Thymus (tissue), 11 donors: ENCODE measurements at regions not wholly inside any gene's neighbourhood (a gene's known extent, or its start where the extent isn't known, plus 50 kb on each side); places are given as distances from the start of the nearest gene placed in this dataset.

Experiments
- DNase-seq, 9 donors: peaks; one replicate each; pipeline ENCODE4 v3.0.0-alpha.2; 2013; ENCODE audit warnings: low spot score in 9 of 9, low read depth in 6 of 9, missing footprints in 1 of 9
- H3K27ac ChIP-seq, 2 donors: one replicate each; pipeline ENCODE4 v1.5.1; 2013; ENCODE audit warnings: control low read depth in 1 of 2, low read depth in 1 of 2, low read length in 1 of 2, mild to moderate bottlenecking in 1 of 2, moderate library complexity in 1 of 2
- H3K27me3 ChIP-seq, 2 donors: one replicate each; pipeline ENCODE4 v1.5.1; 2013; ENCODE audit warnings: low read length in 1 of 2; ENCODE audit not compliant: control insufficient read depth in 2 of 2, insufficient read depth in 1 of 2
- H3K36me3 ChIP-seq, 2 donors: one replicate each; pipeline ENCODE4 v1.5.1; 2013; ENCODE audit warnings: low read length in 1 of 2, mild to moderate bottlenecking in 1 of 2, moderate library complexity in 1 of 2; ENCODE audit not compliant: control insufficient read depth in 2 of 2, insufficient read depth in 2 of 2
- H3K4me1 ChIP-seq, 2 donors: one replicate each; pipeline ENCODE4 v1.5.1; 2013; ENCODE audit warnings: low read length in 2 of 2; ENCODE audit not compliant: control insufficient read depth in 2 of 2, insufficient read depth in 2 of 2
- H3K4me3 ChIP-seq, 2 donors: one replicate each; pipeline ENCODE4 v1.5.1; 2013; ENCODE audit warnings: low read length in 2 of 2, control low read depth in 1 of 2, mild to moderate bottlenecking in 1 of 2
- H3K9me3 ChIP-seq, 2 donors: one replicate each; pipeline ENCODE4 v1.5.1; 2013; ENCODE audit warnings: low read length in 1 of 2, mild to moderate bottlenecking in 1 of 2; ENCODE audit not compliant: control insufficient read depth in 2 of 2, insufficient read depth in 1 of 2
- WGBS: extraction: QIAGEN DNeasy Blood & Tissue Kit; methylation state at CpG from one replicate; pipeline ENCODE4 v1.1.7; 2013; 5-methylcytosine and 5-hydroxymethylcytosine counted together
- donor health status: healthy.

DNA sequence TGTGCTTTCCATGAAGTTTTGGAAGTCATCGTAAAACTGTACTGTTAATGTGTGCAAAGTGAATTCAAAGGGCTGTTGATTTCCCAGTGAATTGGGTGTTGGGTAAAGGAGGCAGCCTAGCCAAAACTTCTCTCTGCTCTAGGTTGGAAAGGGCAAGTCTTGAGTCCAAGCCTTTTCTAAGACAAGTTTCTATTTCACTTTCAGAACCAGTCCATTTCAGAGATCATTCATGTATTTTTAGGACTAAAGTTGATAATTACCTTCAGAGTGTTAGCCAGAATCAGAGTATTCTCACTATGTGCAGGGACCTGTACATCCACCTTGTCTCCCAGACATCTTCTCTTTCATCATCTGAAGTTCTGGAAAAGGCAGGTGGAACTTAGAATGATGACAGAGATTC lies 636.1 kb upstream of the KLHL29 start:
- WGBS, result 96% methylated on average over 1 of the region's 1 CpG
- no peaks in the 10 kb centered on the region for H3K4me1 ChIP-seq
- H3K27me3 ChIP-seq, result no peaks in the 10 kb centered on the region
- no peaks in the 10 kb centered on the region for H3K36me3 ChIP-seq
- no peaks in the 10 kb centered on the region for H3K9me3 ChIP-seq
- no peak overlapping the region for H3K4me3 ChIP-seq
- DNase-seq, result no peak
- H3K27ac ChIP-seq, result no peak overlapping the region

DNA sequence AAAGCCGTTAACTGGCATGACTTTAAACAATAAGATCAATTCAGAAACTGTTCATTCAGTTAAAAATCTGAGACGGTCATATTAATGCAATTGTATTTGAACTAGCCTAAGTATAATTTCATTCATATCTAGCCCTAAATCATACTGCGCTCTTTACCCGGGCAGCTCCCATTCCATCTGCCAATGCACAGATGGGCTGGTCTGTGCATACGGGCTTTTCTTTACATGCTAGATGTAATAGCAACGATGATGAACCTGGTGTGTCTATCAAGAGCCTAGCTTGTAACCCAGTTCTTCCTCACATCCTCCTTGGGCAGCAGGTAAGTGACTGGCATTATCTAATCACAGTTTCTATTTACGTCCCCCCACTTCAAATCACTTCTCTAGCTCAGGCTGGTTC lies 631.5 kb upstream of the KLHL29 start:
- 95% methylated on average over 7 of the region's 7 CpGs for WGBS
- Histone ChIP-seq H3K36me3 (no peaks in the 10 kb centered on the region), H3K9me3 (no peaks in the 10 kb centered on the region), H3K4me3 (no peak overlapping the region), H3K4me1 (no peaks in the 10 kb centered on the region), H3K27me3 (no peaks in the 10 kb centered on the region), H3K27ac (no peak overlapping the region)
- no peak for DNase-seq

DNA sequence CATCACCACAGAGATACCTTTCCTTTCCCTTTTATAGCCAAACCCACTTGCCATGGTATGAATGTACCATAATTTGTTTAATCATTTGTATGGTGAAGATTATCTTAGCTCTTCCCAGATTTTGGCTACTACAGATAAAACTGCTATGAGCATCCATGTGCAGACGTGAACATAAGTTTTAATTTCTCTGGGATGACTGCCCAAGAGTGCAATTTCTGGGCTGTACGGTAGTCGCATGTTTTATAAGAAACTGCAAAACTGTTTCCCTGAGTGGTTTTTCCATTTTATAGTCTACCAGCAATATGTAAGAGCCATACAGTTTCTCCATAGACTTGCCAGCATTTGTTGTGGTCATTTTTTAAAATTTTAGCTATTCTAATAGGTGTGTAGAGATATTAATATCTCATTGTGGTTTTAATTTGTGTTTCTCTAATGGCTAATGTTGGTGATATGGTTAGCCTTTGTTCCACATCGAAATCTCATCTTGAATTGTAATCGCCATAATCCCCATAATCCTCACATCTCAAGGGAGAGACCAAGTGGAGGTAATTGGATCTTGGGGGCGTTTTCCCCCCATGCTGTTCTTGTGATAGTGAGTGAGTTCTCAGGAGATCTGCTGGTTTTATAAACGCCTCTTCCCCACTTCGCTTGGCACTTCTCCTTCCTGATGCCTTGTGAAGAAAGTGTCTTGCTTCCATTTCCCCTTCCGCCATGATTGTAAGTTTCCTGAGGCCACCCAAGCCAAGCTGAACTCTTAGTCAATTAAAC lies 628.5 kb upstream of the KLHL29 start:
- 92% methylated on average over 9 of the region's 9 CpGs for WGBS
- H3K4me1 ChIP-seq, result no peaks in the 10 kb centered on the region

DNA sequence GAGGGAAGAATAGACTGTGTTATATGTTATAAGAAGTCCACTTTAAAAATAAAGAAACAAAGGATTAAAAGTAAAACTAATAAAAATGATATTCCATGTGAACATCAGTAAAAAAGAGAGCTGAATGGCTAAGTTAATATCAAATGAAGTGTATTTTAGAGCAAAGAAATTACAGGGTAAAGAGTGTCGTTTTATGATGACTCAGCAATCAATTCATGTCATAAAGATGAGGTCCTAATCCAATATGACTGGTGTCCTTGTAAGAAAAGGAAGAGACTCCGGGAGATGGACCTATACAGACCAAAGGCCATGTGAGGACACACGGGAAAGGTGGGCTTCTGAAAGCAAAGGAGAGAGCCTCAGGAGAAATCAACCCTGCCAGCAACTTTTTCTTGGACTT lies 615.5 kb upstream of the KLHL29 start:
- no peaks in the 10 kb centered on the region for H3K27me3 ChIP-seq
- DNase-seq, result no peak
- H3K36me3 ChIP-seq, result no peaks in the 10 kb centered on the region
- H3K27ac ChIP-seq, result no peak overlapping the region
- no peaks in the 10 kb centered on the region for H3K9me3 ChIP-seq
- WGBS, result 78% methylated on average over 3 of the region's 3 CpGs
- no peaks in the 10 kb centered on the region for H3K4me1 ChIP-seq
- no peak overlapping the region for H3K4me3 ChIP-seq

More for the DNA sequence above, 628.5 kb upstream of the KLHL29 start:
- H3K27me3 ChIP-seq, result no peaks in the 10 kb centered on the region
- H3K4me3 ChIP-seq, result no peak overlapping the region
- no peaks in the 10 kb centered on the region for H3K36me3 ChIP-seq
- no peak for DNase-seq
- H3K9me3 ChIP-seq, result no peaks in the 10 kb centered on the region
- H3K27ac ChIP-seq, result no peak overlapping the region

DNA sequence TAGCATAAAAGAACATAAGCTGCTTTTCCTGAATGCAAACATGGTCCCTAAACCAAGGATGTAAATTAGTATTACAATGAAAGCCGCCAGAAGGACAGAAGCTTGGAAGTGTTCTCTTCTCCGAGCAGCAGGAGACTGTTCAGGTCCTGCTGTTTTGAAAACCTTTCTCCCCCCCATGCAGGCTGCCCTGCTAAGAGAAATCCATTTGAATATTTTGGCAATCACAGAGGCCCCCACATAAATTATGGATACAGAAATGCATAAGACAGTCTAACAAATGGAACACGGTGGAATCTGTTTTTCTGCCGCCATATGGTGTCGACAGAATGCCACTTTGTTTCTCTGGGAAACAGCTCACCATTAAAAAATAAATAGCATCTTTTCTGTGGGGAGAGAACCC lies 600.4 kb upstream of the KLHL29 start:
- no peaks in the 10 kb centered on the region for H3K36me3 ChIP-seq
- WGBS, result 85% methylated on average over 5 of the region's 5 CpGs
- no peaks in the 10 kb centered on the region for H3K9me3 ChIP-seq
- no peak for DNase-seq
- no peaks in the 10 kb centered on the region for H3K27me3 ChIP-seq
- no peaks in the 10 kb centered on the region for H3K4me1 ChIP-seq
- H3K27ac ChIP-seq, result no peak overlapping the region
- no peak overlapping the region for H3K4me3 ChIP-seq

DNA sequence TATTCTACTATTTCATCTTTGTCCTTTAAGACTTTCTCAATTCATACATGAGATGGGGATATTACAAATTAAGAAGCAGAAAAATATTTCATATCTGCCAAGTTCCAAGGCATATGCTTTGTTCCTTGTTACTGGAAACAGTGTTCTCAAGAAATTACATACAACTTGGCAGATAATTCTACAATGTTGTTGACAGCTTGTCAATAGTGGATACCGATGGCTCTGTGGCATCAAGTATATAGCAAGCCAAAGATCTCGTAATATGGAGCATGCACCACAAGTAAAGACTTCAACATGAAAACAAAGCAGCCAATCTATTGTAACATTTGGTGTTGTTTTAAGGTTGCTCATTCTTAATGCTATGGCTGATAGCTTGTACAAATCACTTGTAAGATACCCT lies 598.2 kb upstream of the KLHL29 start:
- Histone ChIP-seq H3K4me3 (no peak overlapping the region), H3K4me1 (no peaks in the 10 kb centered on the region), H3K27ac (no peak overlapping the region), H3K27me3 (no peaks in the 10 kb centered on the region), H3K36me3 (no peaks in the 10 kb centered on the region), H3K9me3 (no peaks in the 10 kb centered on the region)
- WGBS, result 92% methylated on average over 2 of the region's 2 CpGs
- no peak for DNase-seq

DNA sequence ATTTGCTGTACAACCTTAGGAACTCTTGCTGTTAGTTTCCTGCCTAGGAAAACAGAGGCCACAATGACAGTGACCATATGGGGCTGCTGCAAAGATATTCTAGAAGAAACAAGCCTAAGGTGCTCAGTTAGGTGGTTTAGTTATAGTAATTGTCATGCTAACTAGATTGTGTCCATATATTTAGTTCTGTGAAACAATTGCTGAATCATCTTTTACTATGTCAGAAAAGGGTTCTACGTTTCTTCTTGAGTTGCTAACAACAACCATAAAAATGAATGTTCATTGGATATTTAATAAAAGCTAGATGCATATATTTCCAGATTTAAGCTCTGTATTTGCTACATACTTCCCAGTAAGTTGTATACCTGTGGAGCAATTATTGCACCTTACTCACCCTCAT lies 597.2 kb upstream of the KLHL29 start:
- no peaks in the 10 kb centered on the region for H3K4me1 ChIP-seq
- no peaks in the 10 kb centered on the region for H3K27me3 ChIP-seq
- DNase-seq, result no peak
- no peaks in the 10 kb centered on the region for H3K9me3 ChIP-seq
- H3K4me3 ChIP-seq, result no peak overlapping the region
- no peak overlapping the region for H3K27ac ChIP-seq
- H3K36me3 ChIP-seq, result no peaks in the 10 kb centered on the region
- 79% methylated on average over 1 of the region's 1 CpG for WGBS

DNA sequence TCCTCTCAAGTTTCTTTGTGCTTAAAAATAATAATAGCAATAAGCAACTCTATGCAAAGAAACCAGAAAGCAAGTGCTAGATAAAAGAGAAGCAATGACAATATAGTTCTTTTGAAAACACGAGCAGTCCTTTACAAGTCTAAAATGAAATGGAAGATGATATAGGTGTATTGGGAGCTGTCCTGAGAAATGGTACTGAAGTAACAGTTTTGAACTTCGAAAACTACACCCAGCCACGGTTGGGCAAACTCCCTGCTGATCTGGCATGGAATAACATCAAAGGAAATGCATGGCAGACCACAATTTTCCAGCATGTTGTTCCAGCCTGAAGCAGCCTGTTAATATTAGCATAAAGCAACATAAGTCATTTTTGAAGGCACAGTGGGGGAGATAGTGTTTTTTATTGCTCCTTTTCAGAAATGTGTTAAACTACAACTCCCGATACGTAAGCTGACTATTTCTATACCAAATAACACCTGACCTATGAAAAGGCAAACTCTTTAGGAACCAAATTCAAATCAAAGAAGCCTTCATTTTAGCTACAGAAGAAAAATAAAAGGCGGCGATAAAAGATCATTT lies 596.1 kb upstream of the KLHL29 start:
- Histone ChIP-seq H3K36me3 (no peaks in the 10 kb centered on the region), H3K4me1 (no peaks in the 10 kb centered on the region), H3K9me3 (no peaks in the 10 kb centered on the region), H3K27ac (no peak overlapping the region), H3K4me3 (no peak overlapping the region), H3K27me3 (no peaks in the 10 kb centered on the region)
- 88% methylated on average over 7 of the region's 7 CpGs for WGBS
- no peak for DNase-seq

DNA sequence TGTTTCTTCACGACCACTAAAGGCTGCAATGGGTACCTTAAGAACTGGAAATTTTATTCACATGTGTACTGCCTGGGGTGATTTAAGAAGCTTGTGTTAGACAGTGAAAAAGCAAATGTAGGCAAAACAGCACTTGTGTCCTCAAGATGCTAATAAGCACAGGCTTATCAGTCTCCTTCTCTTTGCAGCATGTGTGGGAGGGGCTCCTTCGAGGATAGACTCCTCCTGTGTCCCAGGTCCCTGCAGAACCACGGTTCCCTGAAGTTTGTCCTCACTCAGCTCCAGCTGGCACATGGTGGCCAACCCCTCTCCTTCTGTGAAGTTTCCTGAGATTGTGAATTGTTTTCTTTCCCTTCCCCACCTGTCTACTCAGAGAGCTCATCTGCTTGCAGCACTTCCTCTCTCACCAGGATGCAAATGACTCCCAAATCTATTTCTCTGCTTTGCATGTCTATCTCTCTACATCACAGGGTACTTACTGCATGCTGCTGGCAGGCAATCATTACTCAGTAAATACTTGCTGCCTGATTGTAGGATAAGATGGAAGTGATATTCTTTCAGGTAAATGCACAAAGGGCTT lies 589.6 kb upstream of the KLHL29 start:
- 49% methylated on average over 3 of the region's 3 CpGs for WGBS
- Histone ChIP-seq H3K4me1 (no peaks in the 10 kb centered on the region), H3K9me3 (no peaks in the 10 kb centered on the region), H3K4me3 (no peak overlapping the region), H3K27me3 (no peaks in the 10 kb centered on the region), H3K36me3 (no peaks in the 10 kb centered on the region), H3K27ac (no peak overlapping the region)
- DNase-seq, result no peak
